HEK293T (cell line): ENCODE measurements at regions not wholly inside any gene's neighbourhood (a gene's known extent, or its start where the extent isn't known, plus 50 kb on each side); places are given as distances from the start of the nearest gene placed in this dataset.

Experiments used
- ARNT ChIP-seq: fragments of 450-650 bp; IDR thresholded peaks from 2 replicates; pipeline ENCODE4 v1.6.1; 2017; ENCODE audit warnings: mild to moderate bottlenecking
- BHLHE40 ChIP-seq: fragments of 450-650 bp; IDR thresholded peaks from 2 replicates; pipeline ENCODE4 v1.6.1; 2016; ENCODE audit warnings: mild to moderate bottlenecking, moderate library complexity, borderline replicate concordance
- ELF4 ChIP-seq: fragments of 450-650 bp; IDR thresholded peaks from 2 replicates; pipeline ENCODE4 v1.6.1; 2017; ENCODE audit warnings: antibody characterized with exemption
- FOXA1 ChIP-seq: fragments of 450-650 bp; IDR thresholded peaks from 2 replicates; pipeline ENCODE4 v1.6.1; 2016; ENCODE audit warnings: mild to moderate bottlenecking
- FOXK2 ChIP-seq: fragments of 450-650 bp; IDR thresholded peaks from 2 replicates; pipeline ENCODE4 v1.6.1; 2016; ENCODE audit warnings: mild to moderate bottlenecking
- FOXM1 ChIP-seq: fragments of 450-650 bp; IDR thresholded peaks from 2 replicates; pipeline ENCODE4 v1.6.1; 2017; ENCODE audit warnings: mild to moderate bottlenecking, borderline replicate concordance
- HDGF ChIP-seq: fragments of 450-650 bp; IDR thresholded peaks from 2 replicates; pipeline ENCODE4 v1.6.1; 2017; ENCODE audit warnings: antibody characterized with exemption, borderline replicate concordance
- LEF1 ChIP-seq: fragments of 450-650 bp; IDR thresholded peaks from 2 replicates; pipeline ENCODE4 v1.6.1; 2017; ENCODE audit warnings: mild to moderate bottlenecking, borderline replicate concordance
- SP1 ChIP-seq: fragments of 450-650 bp; IDR thresholded peaks from 2 replicates; pipeline ENCODE4 v1.6.1; 2017
- SUZ12 ChIP-seq: fragments of 450-650 bp; IDR thresholded peaks from 2 replicates; pipeline ENCODE4 v1.6.1; 2016; ENCODE audit warnings: mild to moderate bottlenecking
- ZNF384 ChIP-seq: fragments of 450-650 bp; IDR thresholded peaks from 2 replicates; pipeline ENCODE4 v1.6.1; 2016

GRCh38 chr18:54075689-54076088, 148.8 kb downstream of the MBD2 start:
- TF ChIP-seq SUZ12 = no peak
- no peak for TF ChIP-seq BHLHE40
- TF ChIP-seq SP1 = no peak
- no peak for TF ChIP-seq ELF4
- no peak for TF ChIP-seq ARNT
- no peak for TF ChIP-seq ZNF384
- no peak for TF ChIP-seq LEF1
- TF ChIP-seq FOXK2 = no peak
- no peak for TF ChIP-seq FOXM1
- TF ChIP-seq FOXA1 = no peak
- no peak for TF ChIP-seq HDGF
